GM10248 (cell line): ENCODE measurements at regions not wholly inside any gene's neighbourhood (a gene's known extent, or its start where the extent isn't known, plus 50 kb on each side); places are given as distances from the start of the nearest gene placed in this dataset.

ENCODE experiments used
- CTCF ChIA-PET: fragments of 300-600 bp; sonication (Branson Sonifier 250); formaldehyde crosslinking; extraction: SDS; loops from one replicate; lab custom pipeline; 2021; ENCODE audit warnings: antibody characterized with exemption; lab: Yijun Ruan, JAX
- POLR2A ChIA-PET: fragments of 350-650 bp; sonication (Branson Sonifier 250); formaldehyde crosslinking; extraction: SDS; loops from one replicate; lab custom pipeline; 2020; ENCODE audit warnings: antibody characterized with exemption; lab: Yijun Ruan, JAX
- DNase-seq: peaks from one replicate; pipeline ENCODE4 v3.0.0; 2012; ENCODE audit errors: extremely low spot score
- CTCF ChIP-seq: IDR thresholded peaks from 2 replicates; pipeline ENCODE4 v1.5.1; 2012; ENCODE audit warnings: mild to moderate bottlenecking, low read depth; ENCODE audit errors: extremely low read depth, missing control alignments, control extremely low read depth

DNA sequence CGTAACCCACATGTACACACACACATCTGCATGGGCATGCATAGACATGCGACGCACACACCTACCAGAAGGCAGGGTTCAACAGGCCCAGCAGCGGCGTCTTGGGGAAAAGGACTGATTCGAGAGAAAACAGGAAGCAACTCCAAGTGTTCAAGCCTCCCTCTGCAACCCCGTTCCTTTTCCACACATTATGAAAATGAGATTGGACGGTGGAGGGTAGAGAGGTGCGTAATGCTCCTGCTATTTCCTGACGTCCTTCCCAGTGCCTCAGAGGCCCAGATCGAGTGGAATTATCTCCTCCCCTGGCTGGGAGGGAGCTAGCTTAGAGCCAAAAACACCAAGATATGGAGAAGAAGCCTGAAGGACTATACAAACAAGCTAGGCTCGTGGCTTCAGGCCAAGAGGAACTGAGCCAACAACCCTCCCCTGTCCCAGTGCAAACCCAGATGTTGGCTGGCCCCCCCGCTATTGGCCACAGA is 289.2 kb downstream of the MN1 start:
- POLR2A ChIA-PET: no interaction called here
- CTCF ChIA-PET: no interaction called here
- DNase-seq: no peak
- TF ChIP-seq CTCF: no peak

DNA sequence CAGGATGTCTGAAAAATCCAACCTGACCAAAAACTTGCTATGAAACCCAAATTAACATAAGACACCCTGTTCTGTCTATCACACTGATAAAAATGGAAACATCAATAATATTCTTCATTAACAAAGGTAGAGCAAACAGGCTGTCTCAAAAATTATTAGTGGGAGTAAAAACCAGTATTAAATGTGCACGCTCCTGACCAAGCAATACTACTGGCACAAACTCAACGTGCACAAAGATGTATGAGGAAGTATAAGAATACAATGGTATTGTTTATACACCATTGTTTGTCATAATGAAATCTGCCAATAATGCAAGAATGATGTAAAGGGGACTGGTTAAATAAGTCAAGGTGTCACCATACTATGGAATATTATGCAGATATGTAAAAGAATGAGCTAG is 288.5 kb downstream of the MN1 start:
- ChIA-PET POLR2A (no interaction called here), CTCF (no interaction called here)
- no peak for DNase-seq
- TF ChIP-seq CTCF: no peak

GRCh38 chr22:27514601-27515523 is 286.7 kb downstream of the MN1 start:
- CTCF ChIA-PET: no interaction called here
- no peak for DNase-seq
- POLR2A ChIA-PET: no interaction called here
- no peak for TF ChIP-seq CTCF

GRCh38 chr22:27517361-27518155 is 284.0 kb downstream of the MN1 start:
- TF ChIP-seq CTCF: no peak
- no peak for DNase-seq
- ChIA-PET CTCF (no interaction called here), POLR2A (no interaction called here)

DNA sequence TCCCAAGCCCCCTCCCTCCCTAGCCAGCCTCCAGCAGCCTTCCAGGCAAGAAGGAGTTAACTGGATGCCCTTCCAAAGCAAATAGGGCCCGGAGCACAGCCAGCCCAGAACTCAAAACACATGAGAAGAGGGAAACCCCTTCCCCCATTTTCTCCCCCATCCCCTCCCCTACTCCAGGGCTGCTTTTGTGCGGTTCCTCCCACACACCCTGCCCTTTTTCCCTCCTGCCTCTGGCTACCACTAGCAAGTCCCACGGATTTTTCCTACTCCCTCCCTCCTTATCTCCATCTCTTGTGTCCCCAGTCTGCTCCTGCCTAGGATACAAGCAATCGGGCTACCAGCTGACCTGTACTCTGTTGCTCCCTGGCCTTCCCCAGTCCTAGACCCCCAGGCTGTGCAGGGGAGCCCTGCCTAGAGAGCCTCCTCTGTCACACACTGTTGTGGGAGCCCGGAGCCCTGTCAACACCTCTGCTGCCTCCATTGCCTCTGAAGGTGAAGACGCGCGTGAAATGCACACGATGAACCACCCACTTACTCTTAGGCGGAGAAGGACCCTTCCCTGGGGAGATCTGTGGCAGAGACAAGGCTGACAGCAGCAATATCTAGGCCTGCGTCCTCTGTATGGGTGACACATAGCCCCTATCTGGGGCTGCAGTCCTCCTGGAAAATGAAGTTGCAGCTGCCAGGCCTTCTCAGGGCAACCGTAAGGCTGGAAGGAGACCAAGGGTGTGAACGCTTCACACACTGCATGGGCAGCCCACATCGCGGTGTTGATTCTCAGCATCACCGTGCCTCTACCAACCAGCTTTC is 282.8 kb downstream of the MN1 start:
- DNase-seq: no peak
- ChIA-PET CTCF (no interaction called here), POLR2A (no interaction called here)
- TF ChIP-seq CTCF: no peak

- TF ChIP-seq CTCF: no peak
- POLR2A ChIA-PET: no interaction called here
- no peak for DNase-seq
- CTCF ChIA-PET: no interaction called here
These were observed 277.8 kb downstream of the MN1 start for GRCh38 chr22:27523711-27524110.
